SK-N-SH treated with all-trans-retinoic acid at 6 μM for 48 hours (cell line): ENCODE measurements at regions not wholly inside any gene's neighbourhood (a gene's known extent, or its start where the extent isn't known, plus 50 kb on each side); places are given as distances from the start of the nearest gene placed in this dataset.
A peak's percentile ranks its signal among the peaks of the same experiment; 100 is the strongest.

Source experiments
- ATAC-seq: fragments of 200-7000 bp; cut with Tn5 transposase; 3 replicates; pipeline ENCODE4 v1.9.1; 2020; ENCODE audit warnings: mild to moderate bottlenecking, moderate library complexity
- BACH2 ChIP-seq: fragments of 250-450 bp; sonication (Bioruptor Pico); IDR thresholded peaks from 2 replicates; pipeline ENCODE4 v1.9.0; 2021; ENCODE audit warnings: mild to moderate bottlenecking, borderline replicate concordance
- CSDC2 ChIP-seq: fragments of 250-450 bp; sonication (Bioruptor Pico); IDR thresholded peaks from 2 replicates; pipeline ENCODE4 v1.5.0; 2020; ENCODE audit warnings: mild to moderate bottlenecking, moderate library complexity
- ESRRG ChIP-seq: fragments of 250-450 bp; sonication (Bioruptor Pico); IDR thresholded peaks from 2 replicates; pipeline ENCODE4 v1.6.1; 2021; ENCODE audit warnings: mild to moderate bottlenecking
- GLIS3 ChIP-seq: fragments of 250-450 bp; sonication (Bioruptor Pico); IDR thresholded peaks from 2 replicates; pipeline ENCODE4 v1.5.0; 2020; ENCODE audit warnings: mild to moderate bottlenecking, moderate library complexity
- ISL1 ChIP-seq: fragments of 250-450 bp; sonication (Bioruptor Pico); IDR thresholded peaks from 2 replicates; pipeline ENCODE4 v2.1.2; 2022; ENCODE audit warnings: mild to moderate bottlenecking, moderate library complexity
- OSR1 ChIP-seq: fragments of 250-450 bp; sonication (Bioruptor Pico); IDR thresholded peaks from 2 replicates; pipeline ENCODE4 v1.8.0; 2022; ENCODE audit warnings: moderate library complexity, mild to moderate bottlenecking, inconsistent platforms
- PPARA ChIP-seq: fragments of 250-450 bp; sonication (Bioruptor Pico); IDR thresholded peaks from 2 replicates; pipeline ENCODE4 v1.5.0; 2020; ENCODE audit warnings: mild to moderate bottlenecking, borderline replicate concordance
- SNAI2 ChIP-seq: fragments of 250-450 bp; sonication (Bioruptor Pico); IDR thresholded peaks from 2 replicates; pipeline ENCODE4 v1.5.0; 2020; ENCODE audit warnings: mild to moderate bottlenecking, moderate library complexity
- TCF4 ChIP-seq: fragments of 250-450 bp; sonication (Bioruptor Pico); IDR thresholded peaks from 2 replicates; pipeline ENCODE4 v1.8.0; 2021; ENCODE audit warnings: mild to moderate bottlenecking, moderate library complexity, borderline replicate concordance
- TOX ChIP-seq: fragments of 250-450 bp; sonication (Bioruptor Pico); IDR thresholded peaks from 2 replicates; pipeline ENCODE4 v1.8.0; 2021; ENCODE audit warnings: mild to moderate bottlenecking, moderate library complexity, borderline replicate concordance
- ZFP3 ChIP-seq: fragments of 250-450 bp; sonication (Bioruptor Pico); IDR thresholded peaks from 2 replicates; pipeline ENCODE4 v1.5.0; 2020; ENCODE audit warnings: mild to moderate bottlenecking, moderate library complexity
- ZFP30 ChIP-seq: fragments of 450-650 bp; formaldehyde crosslinking; IDR thresholded peaks from 2 replicates; pipeline ENCODE4 v1.5.0; 2022; ENCODE audit warnings: mild to moderate bottlenecking, moderate library complexity
- ZNF565 ChIP-seq: fragments of 450-650 bp; formaldehyde crosslinking; conservative IDR thresholded peaks from 2 replicates; pipeline ENCODE4 v1.5.0; 2020; ENCODE audit warnings: low read depth, mild to moderate bottlenecking, moderate library complexity
- ZNF70 ChIP-seq: fragments of 450-650 bp; formaldehyde crosslinking; IDR thresholded peaks from 2 replicates; pipeline ENCODE4 v1.5.0; 2020; ENCODE audit warnings: mild to moderate bottlenecking, moderate library complexity
- ZNF8 ChIP-seq: fragments of 450-650 bp; formaldehyde crosslinking; IDR thresholded peaks from 2 replicates; pipeline ENCODE4 v1.5.0; 2020; ENCODE audit warnings: mild to moderate bottlenecking, moderate library complexity
- TF ChIP-seq, protein P1 (sequence below): fragments of 250-450 bp; sonication (Bioruptor Pico); IDR thresholded peaks from 2 replicates; pipeline ENCODE4 v1.5.1; 2021; ENCODE audit warnings: mild to moderate bottlenecking, moderate library complexity
- TF ChIP-seq, protein P2 (sequence below): fragments of 250-450 bp; sonication (Bioruptor Pico); IDR thresholded peaks from 2 replicates; pipeline ENCODE4 v1.8.0; 2020; ENCODE audit warnings: mild to moderate bottlenecking, moderate library complexity, borderline replicate concordance
- TF ChIP-seq, protein P3 (sequence below): fragments of 250-450 bp; sonication (Bioruptor Pico); IDR thresholded peaks from 2 replicates; pipeline ENCODE4 v1.5.1; 2020; ENCODE audit warnings: low read depth, mild to moderate bottlenecking, moderate library complexity
- TF ChIP-seq, protein P4 (sequence below): fragments of 250-450 bp; sonication (Bioruptor Pico); IDR thresholded peaks from 2 replicates; pipeline ENCODE4 v1.8.0; 2021; ENCODE audit warnings: low read depth, mild to moderate bottlenecking, moderate library complexity, borderline replicate concordance
- TF ChIP-seq, protein P5 (sequence below): fragments of 250-450 bp; sonication (Bioruptor Pico); IDR thresholded peaks from 2 replicates; pipeline ENCODE4 v1.5.0; 2020; ENCODE audit warnings: mild to moderate bottlenecking, moderate library complexity

DNA sequence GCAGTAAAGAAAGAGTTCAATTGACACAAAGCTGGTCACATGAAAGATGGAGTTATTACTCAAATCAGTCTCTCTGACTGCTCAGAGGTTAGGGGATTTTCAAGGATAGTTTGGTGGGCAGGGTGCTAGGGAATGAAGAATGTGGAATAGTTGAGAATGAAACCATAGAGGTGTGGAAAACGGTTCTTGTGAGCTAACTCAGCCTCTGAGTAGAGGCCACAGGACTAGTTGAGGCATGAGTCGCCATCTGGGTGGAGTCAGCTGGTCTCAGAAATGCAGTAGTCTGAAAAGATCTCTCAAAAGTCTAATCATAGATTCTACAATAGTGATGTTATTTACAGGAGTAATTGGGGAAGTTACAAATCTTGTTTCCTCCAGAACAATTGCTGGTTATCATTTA, 178.9 kb upstream of the SPEF2 start (continued):
- TF ChIP-seq, protein P1, sequence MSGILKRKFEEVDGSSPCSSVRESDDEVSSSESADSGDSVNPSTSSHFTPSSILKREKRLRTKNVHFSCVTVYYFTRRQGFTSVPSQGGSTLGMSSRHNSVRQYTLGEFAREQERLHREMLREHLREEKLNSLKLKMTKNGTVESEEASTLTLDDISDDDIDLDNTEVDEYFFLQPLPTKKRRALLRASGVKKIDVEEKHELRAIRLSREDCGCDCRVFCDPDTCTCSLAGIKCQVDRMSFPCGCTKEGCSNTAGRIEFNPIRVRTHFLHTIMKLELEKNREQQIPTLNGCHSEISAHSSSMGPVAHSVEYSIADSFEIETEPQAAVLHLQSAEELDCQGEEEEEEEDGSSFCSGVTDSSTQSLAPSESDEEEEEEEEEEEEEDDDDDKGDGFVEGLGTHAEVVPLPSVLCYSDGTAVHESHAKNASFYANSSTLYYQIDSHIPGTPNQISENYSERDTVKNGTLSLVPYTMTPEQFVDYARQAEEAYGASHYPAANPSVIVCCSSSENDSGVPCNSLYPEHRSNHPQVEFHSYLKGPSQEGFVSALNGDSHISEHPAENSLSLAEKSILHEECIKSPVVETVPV (CRISPR knock-in tag) = no peak
- TF ChIP-seq ZNF8 (no peak), ZNF70 (no peak), TCF4 (no peak)
- TF ChIP-seq, protein P2, sequence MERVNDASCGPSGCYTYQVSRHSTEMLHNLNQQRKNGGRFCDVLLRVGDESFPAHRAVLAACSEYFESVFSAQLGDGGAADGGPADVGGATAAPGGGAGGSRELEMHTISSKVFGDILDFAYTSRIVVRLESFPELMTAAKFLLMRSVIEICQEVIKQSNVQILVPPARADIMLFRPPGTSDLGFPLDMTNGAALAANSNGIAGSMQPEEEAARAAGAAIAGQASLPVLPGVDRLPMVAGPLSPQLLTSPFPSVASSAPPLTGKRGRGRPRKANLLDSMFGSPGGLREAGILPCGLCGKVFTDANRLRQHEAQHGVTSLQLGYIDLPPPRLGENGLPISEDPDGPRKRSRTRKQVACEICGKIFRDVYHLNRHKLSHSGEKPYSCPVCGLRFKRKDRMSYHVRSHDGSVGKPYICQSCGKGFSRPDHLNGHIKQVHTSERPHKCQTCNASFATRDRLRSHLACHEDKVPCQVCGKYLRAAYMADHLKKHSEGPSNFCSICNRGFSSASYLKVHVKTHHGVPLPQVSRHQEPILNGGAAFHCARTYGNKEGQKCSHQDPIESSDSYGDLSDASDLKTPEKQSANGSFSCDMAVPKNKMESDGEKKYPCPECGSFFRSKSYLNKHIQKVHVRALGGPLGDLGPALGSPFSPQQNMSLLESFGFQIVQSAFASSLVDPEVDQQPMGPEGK (CRISPR knock-in tag) = no peak

DNA sequence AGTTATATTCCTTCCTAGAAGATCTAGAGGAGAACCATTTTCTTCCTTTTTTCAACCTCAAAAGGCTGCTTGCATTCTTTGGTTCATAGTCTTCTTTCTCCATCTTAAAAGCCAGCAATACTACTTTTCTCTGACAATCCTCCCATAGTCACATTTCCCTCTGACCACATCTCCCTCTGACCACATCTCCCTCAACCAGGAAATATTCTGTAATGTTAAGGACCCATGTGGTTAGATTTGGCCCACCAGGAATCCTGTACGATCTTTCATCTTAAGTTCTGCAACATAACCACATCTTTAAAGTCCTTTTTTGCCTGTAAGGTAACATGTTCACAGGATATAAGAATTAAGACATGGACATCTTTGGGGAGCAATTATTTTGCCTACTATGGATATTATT, 179.4 kb upstream of the SPEF2 start:
- no peak for ATAC-seq
- TF ChIP-seq ZNF565 (CRISPR knock-in tag) (no peak), PPARA (CRISPR knock-in tag) (no peak), GLIS3 (CRISPR knock-in tag) (no peak), ISL1 (no peak), ZNF8 (no peak), OSR1 (no peak), ESRRG (CRISPR knock-in tag) (no peak), ZFP30 (CRISPR knock-in tag) (no peak), BACH2 (CRISPR knock-in tag) (no peak)
- TF ChIP-seq, protein P3, sequence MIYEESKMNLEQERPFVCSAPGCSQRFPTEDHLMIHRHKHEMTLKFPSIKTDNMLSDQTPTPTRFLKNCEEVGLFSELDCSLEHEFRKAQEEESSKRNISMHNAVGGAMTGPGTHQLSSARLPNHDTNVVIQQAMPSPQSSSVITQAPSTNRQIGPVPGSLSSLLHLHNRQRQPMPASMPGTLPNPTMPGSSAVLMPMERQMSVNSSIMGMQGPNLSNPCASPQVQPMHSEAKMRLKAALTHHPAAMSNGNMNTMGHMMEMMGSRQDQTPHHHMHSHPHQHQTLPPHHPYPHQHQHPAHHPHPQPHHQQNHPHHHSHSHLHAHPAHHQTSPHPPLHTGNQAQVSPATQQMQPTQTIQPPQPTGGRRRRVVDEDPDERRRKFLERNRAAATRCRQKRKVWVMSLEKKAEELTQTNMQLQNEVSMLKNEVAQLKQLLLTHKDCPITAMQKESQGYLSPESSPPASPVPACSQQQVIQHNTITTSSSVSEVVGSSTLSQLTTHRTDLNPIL (CRISPR knock-in tag) = no peak
- TF ChIP-seq, protein P1 (CRISPR knock-in tag) = no peak
- TF ChIP-seq, protein P2 (CRISPR knock-in tag) = no peak
- TF ChIP-seq, protein P4, sequence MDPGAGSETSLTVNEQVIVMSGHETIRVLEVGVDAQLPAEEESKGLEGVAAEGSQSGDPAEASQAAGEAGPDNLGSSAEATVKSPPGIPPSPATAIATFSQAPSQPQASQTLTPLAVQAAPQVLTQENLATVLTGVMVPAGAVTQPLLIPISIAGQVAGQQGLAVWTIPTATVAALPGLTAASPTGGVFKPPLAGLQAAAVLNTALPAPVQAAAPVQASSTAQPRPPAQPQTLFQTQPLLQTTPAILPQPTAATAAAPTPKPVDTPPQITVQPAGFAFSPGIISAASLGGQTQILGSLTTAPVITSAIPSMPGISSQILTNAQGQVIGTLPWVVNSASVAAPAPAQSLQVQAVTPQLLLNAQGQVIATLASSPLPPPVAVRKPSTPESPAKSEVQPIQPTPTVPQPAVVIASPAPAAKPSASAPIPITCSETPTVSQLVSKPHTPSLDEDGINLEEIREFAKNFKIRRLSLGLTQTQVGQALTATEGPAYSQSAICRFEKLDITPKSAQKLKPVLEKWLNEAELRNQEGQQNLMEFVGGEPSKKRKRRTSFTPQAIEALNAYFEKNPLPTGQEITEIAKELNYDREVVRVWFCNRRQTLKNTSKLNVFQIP (CRISPR knock-in tag) = no peak

DNA sequence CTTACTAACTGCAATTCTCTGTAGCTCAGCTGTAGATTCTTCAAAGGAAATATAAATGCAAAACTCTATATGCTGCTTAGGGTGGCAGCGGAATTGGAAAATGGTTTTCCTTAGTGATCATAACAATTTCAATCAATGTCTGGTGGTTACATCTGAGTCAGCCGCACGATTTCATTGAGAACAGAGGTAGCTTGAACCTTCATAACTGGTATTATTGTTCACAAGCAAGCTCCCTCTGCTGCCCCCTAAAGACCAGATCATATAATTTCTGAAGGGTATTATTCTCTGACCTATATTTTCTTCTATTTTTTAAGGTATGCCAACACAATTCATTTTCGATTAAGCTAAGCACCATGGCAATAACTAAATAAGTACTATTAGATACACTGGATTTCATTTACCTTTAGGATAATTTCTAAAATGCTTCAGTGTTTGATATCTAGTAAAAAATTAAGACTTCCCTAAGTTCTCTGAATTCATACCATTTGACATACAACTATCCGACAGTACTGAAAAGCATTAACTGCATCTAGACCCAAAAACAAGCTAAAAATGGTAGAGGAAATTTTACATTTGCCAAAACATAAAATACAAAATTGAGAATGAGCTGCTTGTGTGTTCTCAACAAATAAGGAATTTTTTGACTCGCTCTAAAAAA, 181.1 kb upstream of the SPEF2 start:
- ATAC-seq = peak; percentile 63; the same call in 2 of the 3 replicates
- TF ChIP-seq, protein P2 (CRISPR knock-in tag) = no peak
- no peak for TF ChIP-seq PPARA (CRISPR knock-in tag)
- no peak for TF ChIP-seq ZNF8
- TF ChIP-seq CSDC2 (CRISPR knock-in tag) = no peak
- TF ChIP-seq ISL1 = no peak
- TF ChIP-seq, protein P4 (CRISPR knock-in tag) = no peak
- no peak for TF ChIP-seq TOX (CRISPR knock-in tag)
- TF ChIP-seq ZFP3 (CRISPR knock-in tag) = no peak
- TF ChIP-seq SNAI2 (CRISPR knock-in tag) = no peak
- TF ChIP-seq, protein P5, sequence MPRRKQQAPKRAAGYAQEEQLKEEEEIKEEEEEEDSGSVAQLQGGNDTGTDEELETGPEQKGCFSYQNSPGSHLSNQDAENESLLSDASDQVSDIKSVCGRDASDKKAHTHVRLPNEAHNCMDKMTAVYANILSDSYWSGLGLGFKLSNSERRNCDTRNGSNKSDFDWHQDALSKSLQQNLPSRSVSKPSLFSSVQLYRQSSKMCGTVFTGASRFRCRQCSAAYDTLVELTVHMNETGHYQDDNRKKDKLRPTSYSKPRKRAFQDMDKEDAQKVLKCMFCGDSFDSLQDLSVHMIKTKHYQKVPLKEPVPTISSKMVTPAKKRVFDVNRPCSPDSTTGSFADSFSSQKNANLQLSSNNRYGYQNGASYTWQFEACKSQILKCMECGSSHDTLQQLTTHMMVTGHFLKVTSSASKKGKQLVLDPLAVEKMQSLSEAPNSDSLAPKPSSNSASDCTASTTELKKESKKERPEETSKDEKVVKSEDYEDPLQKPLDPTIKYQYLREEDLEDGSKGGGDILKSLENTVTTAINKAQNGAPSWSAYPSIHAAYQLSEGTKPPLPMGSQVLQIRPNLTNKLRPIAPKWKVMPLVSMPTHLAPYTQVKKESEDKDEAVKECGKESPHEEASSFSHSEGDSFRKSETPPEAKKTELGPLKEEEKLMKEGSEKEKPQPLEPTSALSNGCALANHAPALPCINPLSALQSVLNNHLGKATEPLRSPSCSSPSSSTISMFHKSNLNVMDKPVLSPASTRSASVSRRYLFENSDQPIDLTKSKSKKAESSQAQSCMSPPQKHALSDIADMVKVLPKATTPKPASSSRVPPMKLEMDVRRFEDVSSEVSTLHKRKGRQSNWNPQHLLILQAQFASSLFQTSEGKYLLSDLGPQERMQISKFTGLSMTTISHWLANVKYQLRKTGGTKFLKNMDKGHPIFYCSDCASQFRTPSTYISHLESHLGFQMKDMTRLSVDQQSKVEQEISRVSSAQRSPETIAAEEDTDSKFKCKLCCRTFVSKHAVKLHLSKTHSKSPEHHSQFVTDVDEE (CRISPR knock-in tag) = no peak
- TF ChIP-seq BACH2 (CRISPR knock-in tag) = no peak
- no peak for TF ChIP-seq ESRRG (CRISPR knock-in tag)
- TF ChIP-seq ZNF70 = no peak
